Liver (tissue), 8 donors: ENCODE measurements at regions not wholly inside any gene's neighbourhood (a gene's known extent, or its start where the extent isn't known, plus 50 kb on each side); places are given as distances from the start of the nearest gene placed in this dataset.

Source experiments
- DNase-seq: peaks from one replicate; pipeline ENCODE4 v3.0.0-alpha.2; 2017; ENCODE audit warnings: low spot score
- H3K27ac ChIP-seq, 2 donors: one replicate each; pipeline ENCODE4 v1.7.0; 2013; ENCODE audit warnings: inconsistent platforms in 2 of 2, low read length in 2 of 2, control low read depth in 1 of 2, low read depth in 1 of 2, mild to moderate bottlenecking in 1 of 2
- H3K27me3 ChIP-seq, 4 donors: one replicate each; pipeline versions ENCODE4 v1.6.1 to v1.7.0; 2013; ENCODE audit warnings: low read length in 3 of 4, inconsistent platforms in 1 of 4, mild to moderate bottlenecking in 1 of 4, moderate library complexity in 1 of 4; ENCODE audit not compliant: control insufficient read depth in 4 of 4, insufficient read depth in 4 of 4
- H3K36me3 ChIP-seq, 4 donors: one replicate each; pipeline versions ENCODE4 v1.6.1 to v1.7.0; 2013; ENCODE audit warnings: low read length in 3 of 4, mild to moderate bottlenecking in 3 of 4, low read depth in 1 of 4, moderate library complexity in 1 of 4; ENCODE audit not compliant: control insufficient read depth in 4 of 4, insufficient read depth in 3 of 4
- H3K4me1 ChIP-seq, 4 donors: one replicate each; pipeline versions ENCODE4 v1.6.1 to v1.7.0; 2013; ENCODE audit warnings: low read length in 3 of 4, mild to moderate bottlenecking in 3 of 4, moderate library complexity in 1 of 4; ENCODE audit not compliant: control insufficient read depth in 4 of 4, insufficient read depth in 4 of 4
- H3K4me3 ChIP-seq, 3 donors: one replicate each; pipeline versions ENCODE4 v1.6.1 to v1.7.0; 2013; ENCODE audit warnings: low read length in 3 of 3, control low read depth in 1 of 3, low read depth in 1 of 3, mild to moderate bottlenecking in 1 of 3
- H3K9ac ChIP-seq, 2 donors: one replicate each; pipeline ENCODE4 v1.7.0; 2013; ENCODE audit warnings: low read length in 2 of 2, mild to moderate bottlenecking in 2 of 2, moderate library complexity in 2 of 2, control low read depth in 1 of 2, low read depth in 1 of 2
- H3K9me3 ChIP-seq, 4 donors: one replicate each; pipeline versions ENCODE4 v1.6.1 to v1.7.0; 2013; ENCODE audit warnings: low read length in 3 of 4; ENCODE audit not compliant: control insufficient read depth in 4 of 4
- ATF3 ChIP-seq: IDR thresholded peaks from 2 replicates; pipeline ENCODE4 v1.6.1; 2016; ENCODE audit warnings: antibody characterized with exemption
- CTCF ChIP-seq: fragments of 150-350 bp; IDR thresholded peaks from 2 replicates; pipeline ENCODE4 v1.5.1; 2017; ENCODE audit warnings: improper control_type of control experiment, low read depth, low read length; ENCODE audit not compliant: missing input control
- EGR1 ChIP-seq, 2 donors: IDR thresholded peaks; 2 replicates each; pipeline ENCODE4 v1.6.1; 2016 to 2018; ENCODE audit warnings: antibody characterized with exemption in 2 of 2, low read depth in 2 of 2
- FOXA2 ChIP-seq: IDR thresholded peaks from 2 replicates; pipeline ENCODE4 v1.6.1; 2016; ENCODE audit warnings: antibody characterized with exemption
- GABPA ChIP-seq, 2 donors: IDR thresholded peaks in 1 of 2; conservative IDR thresholded peaks in 1 of 2; 2 replicates each; pipeline ENCODE4 v1.6.1; 2016; ENCODE audit warnings: antibody characterized with exemption in 2 of 2, mild to moderate bottlenecking in 1 of 2, moderate library complexity in 1 of 2
- HNF4A ChIP-seq, 2 donors: conservative IDR thresholded peaks; 2 replicates each; pipeline ENCODE4 v1.6.1; 2016; ENCODE audit warnings: antibody characterized with exemption in 2 of 2, mild to moderate bottlenecking in 2 of 2
- HNF4G ChIP-seq: IDR thresholded peaks from 2 replicates; pipeline ENCODE4 v1.6.1; 2016; ENCODE audit warnings: antibody characterized with exemption
- MAX ChIP-seq: IDR thresholded peaks from 2 replicates; pipeline ENCODE4 v1.6.1; 2016; ENCODE audit warnings: antibody characterized with exemption
- RAD21 ChIP-seq, 2 donors: IDR thresholded peaks; 2 replicates each; pipeline ENCODE4 v1.6.1; 2016; ENCODE audit warnings: antibody characterized with exemption in 2 of 2, mild to moderate bottlenecking in 2 of 2
- REST ChIP-seq: IDR thresholded peaks from 2 replicates; pipeline ENCODE4 v1.6.1; 2016; ENCODE audit warnings: antibody characterized with exemption, mild to moderate bottlenecking
- SP1 ChIP-seq: IDR thresholded peaks from 2 replicates; pipeline ENCODE4 v1.6.1; 2018; ENCODE audit warnings: antibody characterized with exemption, mild to moderate bottlenecking
- YY1 ChIP-seq: IDR thresholded peaks from 2 replicates; pipeline ENCODE4 v1.6.1; 2016; ENCODE audit warnings: antibody characterized with exemption, mild to moderate bottlenecking
- ZBTB33 ChIP-seq: IDR thresholded peaks from 2 replicates; pipeline ENCODE4 v1.6.1; 2016; ENCODE audit warnings: antibody characterized with exemption
- WGBS: extraction: QIAGEN DNeasy Blood & Tissue Kit; methylation state at CpG from one replicate; pipeline ENCODE4 v1.1.7; 2013; 5-methylcytosine and 5-hydroxymethylcytosine counted together
- donor health status: healthy.
- donor health status: healthy.
- donor health status: healthy.
- donor health status: healthy.
- donor health status: healthy.

- 52% methylated on average over 9 of the region's 9 CpGs for WGBS
These were observed 357.4 kb downstream of the INSC start for GRCh38 chr11:15471895-15472799.

GRCh38 chr11:15473954-15474837 is 359.5 kb downstream of the INSC start:
- Histone ChIP-seq H3K36me3 (no peaks in the 10 kb centered on the region), H3K27me3 (no peaks in the 10 kb centered on the region), H3K4me3 (no peak overlapping the region), H3K4me1 (no peaks in the 10 kb centered on the region), H3K27ac (no peak overlapping the region), H3K9me3 (no peaks in the 10 kb centered on the region), H3K9ac (no peak overlapping the region)
- TF ChIP-seq HNF4G (peak; percentile 27), YY1 (no peak), HNF4A (conservative IDR thresholded peaks at IDR 0.05) (peak; percentile 40 to 89), SP1 (no peak)
- WGBS = 71% methylated on average over 8 of the region's 8 CpGs
- no peak for DNase-seq

More at GRCh38 chr11:15471895-15472799, 357.4 kb downstream of the INSC start:
- DNase-seq = no peak
- Histone ChIP-seq H3K4me3 (no peak overlapping the region), H3K4me1 (no peaks in the 10 kb centered on the region), H3K9me3 (no peaks in the 10 kb centered on the region), H3K36me3 (no peaks in the 10 kb centered on the region), H3K27me3 (no peaks in the 10 kb centered on the region), H3K27ac (no peak overlapping the region), H3K9ac (no peak overlapping the region)
- TF ChIP-seq SP1 = no peak
- no peak for TF ChIP-seq FOXA2
- TF ChIP-seq YY1 = no peak
- TF ChIP-seq HNF4A (conservative IDR thresholded peaks at IDR 0.05) = peak; percentile 9 to 47
- no peak for TF ChIP-seq REST

GRCh38 chr11:15476371-15476917 is 361.7 kb downstream of the INSC start:
- Histone ChIP-seq H3K27ac (no peak overlapping the region), H3K4me3 (no peak overlapping the region), H3K4me1 (peaks cover 0 to 6% (median 4%) of the 10 kb centered on the region in 4 donors), H3K27me3 (no peaks in the 10 kb centered on the region), H3K9me3 (peaks cover 0 to 1% (median 0%) of the 10 kb centered on the region in 4 donors), H3K9ac (no peak overlapping the region), H3K36me3 (no peaks in the 10 kb centered on the region)
- no peak for TF ChIP-seq ATF3
- TF ChIP-seq RAD21 (IDR thresholded peaks at IDR 0.05) = no peak
- no peak for TF ChIP-seq GABPA (IDR thresholded peaks at IDR 0.05 in 1 of 2, conservative IDR thresholded peaks at IDR 0.05 in 1 of 2)
- TF ChIP-seq YY1 = no peak
- TF ChIP-seq MAX = no peak
- no peak for TF ChIP-seq HNF4G
- TF ChIP-seq ZBTB33 = no peak
- TF ChIP-seq CTCF = no peak
- no peak for TF ChIP-seq EGR1 (IDR thresholded peaks at IDR 0.05; ENCODE audit: low read depth in 2 of 2)
- no peak for DNase-seq
- WGBS = 84% methylated on average over 5 of the region's 5 CpGs
